HG03103 (cell line): ENCODE measurements at regions not wholly inside any gene's neighbourhood (a gene's known extent, or its start where the extent isn't known, plus 50 kb on each side); places are given as distances from the start of the nearest gene placed in this dataset.

Experiments
- ATAC-seq: cut with Tn5 transposase; IDR thresholded peaks from one replicate; pipeline ENCODE4 v1.9.1; 2021; ENCODE audit warnings: low read depth; ENCODE audit not compliant: unreplicated experiment

GRCh38 chr17:33352526-33352925 is 59.4 kb upstream of the ASIC2 start:
- no peak for ATAC-seq

- no peak for ATAC-seq
Observed at GRCh38 chr17:33356266-33356665, 63.2 kb upstream of the ASIC2 start.

- no peak for ATAC-seq
Observed at GRCh38 chr17:33363475-33363874, 70.4 kb upstream of the ASIC2 start.

GRCh38 chr17:33366960-33367359 is 73.9 kb upstream of the ASIC2 start:
- ATAC-seq: no peak

GRCh38 chr17:33369149-33369548 is 76.1 kb upstream of the ASIC2 start:
- ATAC-seq: no peak

GRCh38 chr17:33369876-33370275 is 76.8 kb upstream of the ASIC2 start:
- ATAC-seq: no peak

GRCh38 chr17:33370401-33370800 is 77.3 kb upstream of the ASIC2 start:
- ATAC-seq: no peak

- ATAC-seq: no peak
Observed at GRCh38 chr17:33371377-33371776, 78.3 kb upstream of the ASIC2 start.

- ATAC-seq: no peak
Observed at GRCh38 chr17:33373273-33373672, 80.2 kb upstream of the ASIC2 start.

- no peak for ATAC-seq
Observed at GRCh38 chr17:33375103-33375502, 82.0 kb upstream of the ASIC2 start.

- no peak for ATAC-seq
Observed at GRCh38 chr17:33375783-33376182, 82.7 kb upstream of the ASIC2 start.

- ATAC-seq: no peak
Observed at GRCh38 chr17:33377837-33378595, 84.9 kb upstream of the ASIC2 start.

- no peak for ATAC-seq
Observed at GRCh38 chr17:33381201-33381600, 88.1 kb upstream of the ASIC2 start.

GRCh38 chr17:33383488-33384023 is 90.5 kb upstream of the ASIC2 start:
- no peak for ATAC-seq

- ATAC-seq: no peak
Observed at GRCh38 chr17:33385133-33385532, 92.0 kb upstream of the ASIC2 start.

GRCh38 chr17:33385713-33386112 is 92.6 kb upstream of the ASIC2 start:
- ATAC-seq: no peak

GRCh38 chr17:33387406-33387805 is 94.3 kb upstream of the ASIC2 start:
- ATAC-seq: no peak

- ATAC-seq: no peak
Observed at GRCh38 chr17:33389504-33390135, 96.5 kb upstream of the ASIC2 start.

GRCh38 chr17:33390479-33391176 is 97.5 kb upstream of the ASIC2 start:
- no peak for ATAC-seq

GRCh38 chr17:33396818-33397217 is 103.7 kb upstream of the ASIC2 start:
- ATAC-seq: no peak

- no peak for ATAC-seq
Observed at GRCh38 chr17:33398386-33398785, 105.3 kb upstream of the ASIC2 start.
